ENCODE measurements at regions not wholly inside any gene's neighbourhood (a gene's known extent, or its start where the extent isn't known, plus 50 kb on each side); places are given as distances from the start of the nearest gene placed in this dataset.

GRCh38 chr12:124174451-124175348 is 120.2 kb upstream of the RFLNA start:
- intact Hi-C loops (cut with DNase I; ENCODE audit: low total_unique reads): no loop called here
- H3K4me3 ChIP-seq: no peak overlapping the region
- H3K27ac ChIP-seq: no peak overlapping the region
- H3K27me3 ChIP-seq: no peaks in the 10 kb centered on the region
- TF ChIP-seq CTCF (IDR thresholded peaks at IDR 0.05) (no peak), POLR2A (IDR thresholded peaks at IDR 0.05) (no peak), POLR2AphosphoS5 (IDR thresholded peaks at IDR 0.05) (no peak), EP300 (IDR thresholded peaks at IDR 0.05) (no peak)
- H3K4me1 ChIP-seq: peaks cover 0 to 11% (median 0%) of the 10 kb centered on the region in 4 donors
- no peaks in the 10 kb centered on the region for H3K9me3 ChIP-seq
- WGBS, 5 donors: 64 to 81% (median 78%) methylated on average over 17 of the region's 17 CpGs
- no peak for DNase-seq
- H3K36me3 ChIP-seq: no peaks in the 10 kb centered on the region

GRCh38 chr12:124175704-124176103 is 119.2 kb upstream of the RFLNA start:
- 79 to 91% (median 84%) methylated on average over 9 of the region's 9 CpGs for WGBS, 5 donors

GRCh38 chr12:124177276-124177950 is 117.5 kb upstream of the RFLNA start:
- Histone ChIP-seq H3K9me3 (no peaks in the 10 kb centered on the region), H3K36me3 (no peaks in the 10 kb centered on the region), H3K27me3 (no peaks in the 10 kb centered on the region), H3K27ac (no peak overlapping the region), H3K4me1 (peaks cover 0 to 6% (median 0%) of the 10 kb centered on the region in 4 donors), H3K4me3 (no peak overlapping the region)
- intact Hi-C loops (cut with DNase I; ENCODE audit: low total_unique reads): no loop called here
- TF ChIP-seq EP300 (IDR thresholded peaks at IDR 0.05) (no peak), CTCF (IDR thresholded peaks at IDR 0.05) (no peak), POLR2AphosphoS5 (IDR thresholded peaks at IDR 0.05) (no peak), POLR2A (IDR thresholded peaks at IDR 0.05) (no peak)
- 77 to 87% (median 82%) methylated on average over 10 of the region's 10 CpGs for WGBS, 5 donors
- no peak for DNase-seq

More at GRCh38 chr12:124175704-124176103, 119.2 kb upstream of the RFLNA start:
- TF ChIP-seq POLR2A (IDR thresholded peaks at IDR 0.05) (no peak), POLR2AphosphoS5 (IDR thresholded peaks at IDR 0.05) (no peak), CTCF (IDR thresholded peaks at IDR 0.05) (no peak), EP300 (IDR thresholded peaks at IDR 0.05) (no peak)
- H3K4me3 ChIP-seq: no peak overlapping the region
- H3K27ac ChIP-seq: no peak overlapping the region
- H3K4me1 ChIP-seq: peaks cover 0 to 11% (median 0%) of the 10 kb centered on the region in 4 donors
- intact Hi-C loops (cut with DNase I; ENCODE audit: low total_unique reads): no loop called here
- no peak for DNase-seq
- H3K36me3 ChIP-seq: no peaks in the 10 kb centered on the region
- no peaks in the 10 kb centered on the region for H3K27me3 ChIP-seq
- H3K9me3 ChIP-seq: no peaks in the 10 kb centered on the region

- TF ChIP-seq POLR2AphosphoS5 (IDR thresholded peaks at IDR 0.05) (no peak), EP300 (IDR thresholded peaks at IDR 0.05) (no peak), CTCF (IDR thresholded peaks at IDR 0.05) (no peak), POLR2A (IDR thresholded peaks at IDR 0.05) (no peak)
- no peaks in the 10 kb centered on the region for H3K9me3 ChIP-seq
- no peak for DNase-seq
- 94 to 99% (median 97%) methylated on average over 5 of the region's 5 CpGs for WGBS, 5 donors
- peaks cover 0 to 6% (median 0%) of the 10 kb centered on the region in 4 donors for H3K4me1 ChIP-seq
- no peaks in the 10 kb centered on the region for H3K27me3 ChIP-seq
- no peak overlapping the region for H3K27ac ChIP-seq
- intact Hi-C loops (cut with DNase I; ENCODE audit: low total_unique reads): no loop called here
- no peaks in the 10 kb centered on the region for H3K36me3 ChIP-seq
- no peak overlapping the region for H3K4me3 ChIP-seq
Measured at GRCh38 chr12:124177951-124178316, 117.0 kb upstream of the RFLNA start.
